HS-5 (cell line): ENCODE measurements at regions not wholly inside any gene's neighbourhood (a gene's known extent, or its start where the extent isn't known, plus 50 kb on each side); places are given as distances from the start of the nearest gene placed in this dataset.
"Not testable (repeated sequence)": the region's sequence is repeated elsewhere in the genome, so short reads cannot be mapped to it uniquely, and the experiment has no call there.

Experiments used
- DNase-seq: peaks from one replicate; pipeline ENCODE4 v3.0.0-alpha.2; 2012; ENCODE audit warnings: low read depth

DNA sequence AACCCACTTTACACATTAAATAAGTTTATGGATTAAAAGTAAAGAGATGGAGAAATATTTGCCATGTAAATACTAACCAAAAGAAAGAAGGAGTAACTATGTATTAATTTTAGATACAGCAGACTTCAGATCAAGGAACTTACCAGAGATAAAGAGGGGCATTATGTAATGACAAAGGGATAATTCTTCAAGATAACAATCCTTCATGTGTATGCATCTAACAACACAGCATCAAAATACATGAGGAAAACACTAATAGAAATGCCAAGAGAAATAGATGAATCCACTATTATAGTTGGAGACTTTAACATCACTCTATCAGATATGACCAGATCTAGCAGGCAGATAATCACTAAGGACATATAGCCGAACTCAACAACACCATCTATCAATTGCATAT, 149.8 kb upstream of the ANKRD55 start:
- no peak for DNase-seq

DNA sequence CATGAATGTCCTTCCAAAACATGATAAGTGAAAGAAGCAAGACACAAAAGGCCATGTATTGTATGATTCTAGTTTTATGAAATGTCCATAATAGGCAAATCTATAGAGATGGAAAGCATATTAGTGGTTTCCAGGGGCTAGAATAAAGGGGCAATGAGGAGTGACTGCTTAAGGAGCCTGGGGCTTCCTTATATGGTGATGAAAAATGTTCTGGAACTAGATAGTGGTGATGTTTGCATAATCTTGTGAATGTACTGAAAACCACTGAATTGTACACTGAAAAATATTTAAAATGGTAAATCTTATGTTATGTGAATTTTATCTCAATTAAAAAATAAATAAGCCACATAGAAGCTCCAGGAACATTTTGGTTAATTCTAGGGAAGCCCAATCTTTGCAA, 144.4 kb upstream of the ANKRD55 start:
- no peak for DNase-seq

- DNase-seq = no peak
Observed at GRCh38 chr5:56376128-56376527, 143.0 kb upstream of the ANKRD55 start.

- no peak for DNase-seq
Observed at GRCh38 chr5:56375011-56375410, 141.9 kb upstream of the ANKRD55 start.

DNA sequence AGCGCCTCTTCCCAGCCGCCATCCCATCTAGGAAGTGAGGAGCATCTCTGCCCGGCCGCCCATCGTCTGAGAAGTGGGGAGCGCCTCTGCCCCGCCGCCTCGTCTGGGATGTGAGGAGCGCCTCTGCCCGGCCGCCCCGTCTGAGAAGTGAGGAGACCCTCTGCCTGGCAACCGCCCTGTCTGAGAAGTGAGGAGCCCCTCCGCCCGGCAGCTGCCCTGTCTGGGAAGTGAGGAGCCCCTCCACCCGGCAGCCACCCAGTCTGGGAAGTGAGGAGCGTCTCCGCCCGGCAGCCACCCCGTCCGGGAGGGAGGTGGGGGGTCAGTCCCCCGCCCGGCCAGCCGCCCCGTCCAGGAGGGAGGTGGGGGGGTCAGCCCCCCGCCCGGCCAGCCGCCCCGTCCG, 139.4 kb upstream of the ANKRD55 start:
- DNase-seq = not testable (repeated sequence)

DNA sequence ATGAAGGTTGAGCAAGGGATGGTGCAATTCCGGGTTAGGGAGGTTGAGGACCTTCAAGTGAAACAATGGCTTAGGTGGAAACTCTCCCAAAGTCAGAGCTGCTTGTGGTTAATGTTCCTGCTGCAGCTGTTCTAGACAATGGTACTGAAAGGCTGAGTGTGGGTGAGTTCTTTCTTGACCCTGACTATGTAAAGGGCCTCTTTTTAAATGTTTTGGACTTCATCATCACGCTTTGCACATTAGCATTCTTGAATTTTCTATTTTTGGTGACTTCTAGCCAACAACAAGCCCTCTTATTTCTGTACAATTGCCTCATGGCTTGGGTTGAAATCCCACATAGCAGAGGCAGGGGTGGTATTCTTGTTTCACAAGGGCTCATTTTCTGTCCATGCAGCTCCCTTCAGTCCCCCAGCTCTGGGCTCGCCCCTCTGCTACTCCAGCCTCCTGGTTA, 136.3 kb upstream of the ANKRD55 start:
- no peak for DNase-seq

DNA sequence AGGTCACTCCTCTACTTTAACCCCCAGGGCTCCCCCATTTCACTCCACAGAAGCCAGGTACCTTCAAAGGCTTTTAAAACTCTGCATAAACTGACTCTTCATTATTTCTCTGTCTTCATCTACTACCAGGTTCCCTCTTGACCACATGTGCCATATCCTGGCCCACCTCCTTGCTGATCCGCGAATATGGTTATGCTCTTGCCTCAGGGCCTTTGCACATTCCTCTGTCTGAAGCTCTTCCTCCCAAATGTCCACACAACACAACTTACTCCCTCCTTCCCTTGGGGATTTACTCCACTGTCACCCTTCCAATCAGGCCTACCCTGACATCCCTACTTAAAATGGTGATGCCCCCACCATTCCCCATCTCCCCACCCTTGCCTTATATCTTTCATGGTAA, 134.6 kb upstream of the ANKRD55 start:
- DNase-seq = no peak

DNA sequence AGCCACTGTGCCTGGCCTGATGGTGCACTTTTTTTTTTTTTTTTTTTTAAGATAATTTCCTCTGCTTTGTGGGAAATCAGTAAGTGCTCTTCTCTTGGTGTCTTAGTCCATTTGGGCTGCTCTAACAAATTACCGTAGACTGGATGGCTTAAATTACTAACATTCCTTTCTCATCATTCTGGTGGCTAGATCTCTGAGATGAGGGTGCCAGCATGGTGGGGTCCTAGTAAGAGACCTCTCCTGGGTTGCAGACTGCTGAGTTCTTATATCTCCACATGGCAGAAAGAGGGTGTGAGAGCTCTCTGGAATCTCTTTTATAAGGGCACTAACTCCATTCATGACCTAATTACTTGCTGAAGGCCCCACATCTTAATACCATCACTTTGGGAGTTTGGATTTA, 133.9 kb upstream of the ANKRD55 start:
- no peak for DNase-seq

DNA sequence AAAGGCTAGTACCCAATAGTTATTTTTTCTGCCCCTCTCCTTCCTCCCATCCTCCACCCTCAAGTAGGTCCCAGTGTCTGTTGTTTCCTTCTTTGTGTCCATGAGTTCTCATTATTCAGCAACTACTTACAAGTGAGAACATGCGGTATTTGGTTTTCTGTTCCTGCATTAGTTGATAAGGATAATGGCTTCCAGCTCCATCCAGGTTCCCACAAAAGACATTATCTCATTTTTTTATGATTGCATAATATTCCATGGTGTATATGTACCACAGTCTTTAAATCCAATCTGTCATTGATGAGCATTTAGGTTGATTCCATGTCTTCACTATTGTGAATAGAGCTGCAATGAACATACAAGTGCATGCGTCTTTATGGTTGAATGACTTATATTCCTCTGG, 128.3 kb upstream of the ANKRD55 start:
- no peak for DNase-seq

- DNase-seq = no peak
Observed at GRCh38 chr5:56360816-56361215, 127.7 kb upstream of the ANKRD55 start.

GRCh38 chr5:56359809-56360685, 126.9 kb upstream of the ANKRD55 start:
- DNase-seq = no peak

DNA sequence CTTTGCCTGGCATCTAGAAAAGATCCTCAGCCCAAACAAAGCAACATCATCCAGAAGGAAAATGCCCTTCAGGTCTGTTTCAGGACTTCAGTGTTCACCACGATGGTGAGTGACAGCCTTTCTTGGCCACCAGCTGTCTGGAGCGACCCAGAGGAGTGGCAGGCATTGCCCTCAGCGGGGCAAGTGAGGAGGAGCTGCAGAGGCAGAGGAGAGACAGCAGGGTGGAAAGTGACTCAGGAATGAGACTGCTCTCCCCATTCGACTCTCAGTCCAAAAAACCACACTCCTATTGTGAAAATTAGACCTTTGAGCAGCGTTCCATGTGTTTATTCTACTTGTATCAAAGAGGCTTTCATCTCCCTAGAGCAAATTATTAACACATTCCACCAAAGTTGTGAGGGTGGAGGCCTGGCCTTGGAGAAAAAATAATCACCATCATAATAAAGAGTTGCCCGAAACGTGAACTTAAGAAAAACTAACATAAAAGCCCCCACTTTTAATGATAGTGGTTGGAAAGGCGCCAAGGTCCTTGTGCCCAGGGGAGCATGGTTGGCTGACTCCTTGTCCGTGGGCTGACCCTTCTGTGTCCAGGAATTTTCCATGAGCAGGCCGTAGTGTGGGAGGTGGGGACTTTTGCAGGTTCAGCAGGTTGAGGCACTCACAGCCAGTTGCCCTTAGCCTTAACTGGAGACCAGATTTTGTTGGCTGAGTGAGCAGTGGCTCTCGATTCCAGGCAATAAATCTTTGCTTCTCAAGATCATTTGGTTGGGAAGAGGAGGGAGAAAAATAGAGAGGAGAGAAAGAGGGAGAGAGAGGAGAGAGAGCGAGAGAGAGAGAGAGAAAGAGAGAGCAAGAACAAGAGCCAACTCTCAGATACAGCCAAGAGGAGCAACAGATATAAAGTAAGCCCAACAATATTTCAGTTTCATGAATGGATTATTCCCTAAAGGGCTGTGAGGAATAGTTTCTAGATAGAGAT, 125.9 kb upstream of the ANKRD55 start:
- no peak for DNase-seq

DNA sequence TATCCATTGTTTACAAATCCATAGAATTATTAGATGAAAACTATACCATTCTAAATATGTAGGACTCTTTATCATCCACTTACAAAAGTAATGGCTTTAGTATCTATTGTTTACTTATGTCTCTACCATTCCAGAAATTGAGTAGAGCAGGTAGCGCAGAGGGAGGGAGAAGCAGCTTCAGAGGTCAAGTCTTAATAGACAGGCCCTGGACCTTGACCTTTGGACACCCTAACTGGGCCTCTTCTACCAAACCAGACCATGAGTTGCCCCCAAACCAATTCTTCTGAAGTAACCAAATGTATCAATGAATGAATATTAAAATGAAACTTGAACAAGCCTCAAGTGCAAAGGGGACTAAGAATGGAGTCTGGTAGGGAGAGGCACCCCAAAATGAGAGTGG, 124.9 kb upstream of the ANKRD55 start:
- no peak for DNase-seq

- DNase-seq = no peak
Observed at GRCh38 chr5:56357426-56357825, 124.3 kb upstream of the ANKRD55 start.

GRCh38 chr5:56356836-56357160, 123.7 kb upstream of the ANKRD55 start:
- no peak for DNase-seq

DNA sequence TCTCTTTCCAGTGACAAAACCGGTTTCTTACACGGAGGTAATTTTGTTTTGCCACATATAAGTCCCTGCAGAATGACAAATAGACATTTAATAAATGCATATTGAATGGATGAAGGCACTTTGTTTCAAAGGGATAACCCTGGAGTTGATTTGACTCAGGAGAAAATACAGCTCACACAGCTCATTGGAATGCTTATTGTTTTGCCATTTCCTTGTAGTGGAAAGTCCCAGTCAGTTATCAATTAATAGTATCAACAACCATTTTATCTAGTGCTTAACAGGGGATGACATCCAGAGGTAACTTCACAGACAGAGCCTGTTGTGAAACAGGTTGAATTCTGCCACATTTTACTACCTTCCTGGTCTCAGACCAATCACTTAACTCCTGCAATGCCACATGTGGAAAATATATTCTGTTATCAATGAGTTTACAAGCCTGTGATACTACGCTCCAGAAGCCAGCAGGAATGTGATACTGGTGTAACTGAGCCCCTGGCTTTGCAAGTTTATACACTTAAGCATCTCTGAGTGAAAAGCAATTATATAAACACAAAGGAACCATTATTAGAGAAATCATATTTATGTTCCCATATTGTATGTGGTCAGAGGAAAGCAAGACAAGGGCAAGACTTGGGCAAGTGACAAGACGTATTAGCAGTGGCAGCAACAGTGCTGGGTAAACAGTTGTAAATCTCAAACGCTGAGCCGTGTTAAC, 123.1 kb upstream of the ANKRD55 start:
- no peak for DNase-seq

- no peak for DNase-seq
Observed at GRCh38 chr5:56354836-56355235, 121.7 kb upstream of the ANKRD55 start.

DNA sequence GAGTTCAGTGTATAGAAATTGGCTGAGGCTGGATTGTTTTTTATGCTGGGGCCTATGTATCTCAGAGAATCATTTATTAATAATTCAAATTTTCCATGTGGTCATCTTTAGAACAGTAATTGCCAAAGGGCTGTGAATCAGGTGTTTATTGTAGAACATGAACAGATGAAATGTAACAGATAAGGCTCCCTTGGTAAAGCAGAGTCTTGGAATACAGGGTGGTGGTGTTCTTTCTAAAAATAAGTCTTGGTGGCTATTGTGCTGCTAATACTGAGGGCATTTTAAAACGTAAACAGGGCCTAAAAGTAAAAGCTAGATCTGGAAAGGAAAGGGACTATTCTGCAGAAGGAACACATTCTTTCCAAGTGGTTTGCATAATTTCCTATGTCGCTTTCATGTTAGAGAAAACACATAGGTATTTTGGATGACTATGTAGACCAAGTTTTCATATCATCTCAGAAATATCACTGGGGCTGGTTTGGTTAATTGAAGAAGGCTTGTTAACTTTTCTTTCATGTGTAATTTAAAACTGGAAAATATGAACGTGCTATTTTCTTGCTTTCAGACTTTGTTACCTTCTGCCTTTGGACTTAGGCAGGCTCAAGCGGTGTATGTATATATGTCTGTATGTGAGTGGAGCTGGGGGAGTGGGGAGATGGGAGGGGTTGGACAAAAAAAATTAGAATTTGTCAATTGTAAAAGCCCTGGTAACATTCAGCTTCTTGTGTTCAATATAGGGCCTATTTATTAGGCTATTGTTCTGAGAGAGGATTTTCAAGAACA, 119.9 kb upstream of the ANKRD55 start:
- no peak for DNase-seq

DNA sequence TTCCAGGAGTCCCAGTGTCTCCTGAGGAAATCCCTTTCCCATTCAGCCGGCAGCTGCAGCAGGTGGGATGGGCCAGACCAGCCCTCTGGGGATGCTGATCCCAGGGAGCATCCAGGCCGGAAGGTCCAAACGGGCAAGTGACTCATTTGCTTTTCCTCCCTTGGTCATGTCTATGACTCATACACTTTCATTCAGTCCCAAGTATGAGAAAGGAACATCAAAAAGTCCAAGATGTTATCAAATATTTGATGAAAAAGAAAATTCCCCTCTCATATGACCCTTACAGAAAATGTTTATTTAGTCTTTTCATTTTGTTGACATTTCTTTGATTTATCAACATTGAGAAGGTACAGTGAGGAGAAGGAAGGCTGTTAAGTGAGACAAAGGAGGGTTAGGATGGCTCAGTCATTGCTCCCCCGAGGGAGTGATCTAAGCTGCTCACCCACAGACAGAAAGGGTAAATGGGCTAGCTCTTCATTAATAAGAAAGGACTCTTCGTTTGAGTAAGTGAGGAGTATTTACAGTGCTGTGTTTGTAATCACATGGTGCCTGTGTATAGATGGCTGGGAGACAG, 117.6 kb upstream of the ANKRD55 start:
- DNase-seq = peak; percentile 92

GRCh38 chr5:56350011-56350596, 117.0 kb upstream of the ANKRD55 start:
- DNase-seq = no peak

DNA sequence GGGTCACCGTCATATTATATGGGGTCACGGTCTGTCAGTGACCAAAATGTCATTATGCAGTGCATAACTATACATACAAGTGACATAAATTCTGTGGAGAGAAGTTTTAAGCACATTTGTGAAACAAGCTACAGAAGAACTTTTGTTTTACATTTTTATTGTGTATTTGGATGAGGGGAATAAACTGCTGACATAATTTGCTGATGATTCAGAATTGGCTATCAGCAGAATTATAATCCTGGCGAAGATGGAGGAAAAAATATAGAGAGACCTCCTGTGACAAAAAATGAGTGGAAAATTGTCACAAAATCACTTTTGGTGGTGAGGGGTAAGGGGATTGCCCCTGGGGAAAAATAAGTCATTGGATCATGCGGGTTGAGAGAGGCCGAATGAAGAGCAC, 116.3 kb upstream of the ANKRD55 start:
- DNase-seq = no peak
